OCI-LY7 (cell line): ENCODE measurements at regions not wholly inside any gene's neighbourhood (a gene's known extent, or its start where the extent isn't known, plus 50 kb on each side); places are given as distances from the start of the nearest gene placed in this dataset.

ENCODE experiments used
- BruUV-seq: library from RNA; stranded (reverse); fragments of 400-500 nt; replicated peaks from 2 replicates; lab custom pipeline; 2021; lab: Mats Ljungman, UMichigan
- CTCF ChIA-PET: fragments of 300-600 bp; sonication (Branson Sonifier 250); formaldehyde crosslinking; loops from one replicate; lab custom pipeline; 2022; ENCODE audit warnings: antibody characterized with exemption; ENCODE audit not compliant: unreplicated experiment; lab: Charles Lee
- POLR2A ChIA-PET: fragments of 300-600 bp; sonication (Branson Sonifier 250); formaldehyde crosslinking; loops from one replicate; lab custom pipeline; 2022; ENCODE audit warnings: antibody characterized with exemption; lab: Charles Lee
- DNase-seq: peaks from one replicate; pipeline ENCODE4 v3.0.0-alpha.2; 2015; ENCODE audit warnings: low spot score
- H2AFZ ChIP-seq: fragments of 200-600 bp; sonication (generic), shearing (Covaris generic); 2 replicates; pipeline ENCODE4 v1.6.1; 2014; ENCODE audit warnings: mild to moderate bottlenecking, antibody characterized with exemption, low read length, moderate library complexity
- H3K27ac ChIP-seq: fragments of 200-600 bp; sonication (generic); 2 replicates; pipeline ENCODE4 v1.5.1; 2014; ENCODE audit warnings: mixed run types, low read depth, mild to moderate bottlenecking, moderate library complexity, low read length, inconsistent platforms; ENCODE audit not compliant: poor library complexity, severe bottlenecking
- H3K36me3 ChIP-seq: fragments of 200-600 bp; sonication (generic); 2 replicates; pipeline ENCODE4 v1.6.1; 2014; ENCODE audit warnings: mild to moderate bottlenecking, antibody characterized with exemption, low read length, moderate library complexity, mixed read lengths; ENCODE audit not compliant: insufficient read depth
- H3K4me1 ChIP-seq: fragments of 200-600 bp; sonication (generic); 2 replicates; pipeline ENCODE4 v1.5.1; 2014; ENCODE audit warnings: mild to moderate bottlenecking, low read length; ENCODE audit not compliant: insufficient read depth, poor library complexity, severe bottlenecking
- H3K4me2 ChIP-seq: fragments of 200-600 bp; sonication (generic); 2 replicates; pipeline ENCODE4 v1.6.1; 2014; ENCODE audit warnings: mild to moderate bottlenecking, low read length
- H3K4me3 ChIP-seq: fragments of 200-600 bp; sonication (generic); 2 replicates; pipeline ENCODE4 v1.5.1; 2014; ENCODE audit warnings: mild to moderate bottlenecking, low read depth, low read length; ENCODE audit not compliant: poor library complexity, severe bottlenecking
- H3K79me2 ChIP-seq: fragments of 200-600 bp; sonication (generic); 2 replicates; pipeline ENCODE4 v1.6.1; 2016; ENCODE audit warnings: low read depth, mild to moderate bottlenecking, low read length, moderate library complexity, mixed read lengths; ENCODE audit not compliant: insufficient read depth
- H3K9me2 ChIP-seq: fragments of 200-600 bp; sonication (generic); 2 replicates; pipeline ENCODE4 v1.6.1; 2016; ENCODE audit warnings: mild to moderate bottlenecking, low read length, mixed read lengths; ENCODE audit not compliant: insufficient read depth
- H3K9me3 ChIP-seq: fragments of 200-600 bp; sonication (generic); 2 replicates; pipeline ENCODE4 v1.6.1; 2014; ENCODE audit warnings: mild to moderate bottlenecking, mixed run types, low read length, mixed read lengths
- H4K20me1 ChIP-seq: fragments of 200-600 bp; sonication (generic); 2 replicates; pipeline ENCODE4 v1.6.1; 2014; ENCODE audit warnings: mild to moderate bottlenecking, antibody characterized with exemption, low read length, moderate library complexity, mixed read lengths; ENCODE audit not compliant: insufficient read depth
- EZH2phosphoT487 ChIP-seq: fragments of 200-600 bp; sonication (generic); IDR thresholded peaks from 2 replicates; pipeline ENCODE4 v1.6.1; 2018; ENCODE audit warnings: low read depth, borderline replicate concordance, mild to moderate bottlenecking, mixed run types, antibody characterized with exemption, low read length, moderate library complexity, mixed read lengths
- intact Hi-C: fragments of 100-400 bp; cut with micrococcal nuclease; formaldehyde crosslinking; loops from one replicate; pipeline ENCODE4 v1.10.0; 2022; ENCODE audit not compliant: unreplicated experiment
- TF ChIP-seq, protein P1 (sequence below): fragments of 200-600 bp; sonication (generic); conservative IDR thresholded peaks from 2 replicates; pipeline ENCODE4 v1.5.1; 2014; ENCODE audit warnings: mild to moderate bottlenecking, antibody characterized with exemption, low read length, moderate library complexity, mixed read lengths

DNA sequence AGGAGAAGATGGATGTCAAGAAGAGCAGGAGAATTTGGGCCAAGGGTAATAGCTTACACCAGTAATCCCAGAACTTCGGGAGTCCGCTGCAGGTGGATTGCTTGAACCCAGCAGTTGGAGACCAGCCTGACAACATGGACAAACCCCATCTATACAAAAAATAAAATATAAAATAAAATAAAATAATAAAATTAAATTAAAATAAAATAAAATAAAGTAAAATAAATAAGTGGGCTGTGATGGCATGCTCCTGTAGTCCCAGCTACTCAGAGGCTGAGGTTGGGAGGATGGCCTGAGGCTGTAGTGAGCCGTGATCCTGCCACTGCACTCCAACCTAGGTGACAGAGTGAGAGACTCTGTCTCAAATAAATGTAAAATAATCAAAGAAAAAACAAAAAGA is 1946.7 kb downstream of the MRPL39 start:
- intact Hi-C loops: no loop called here
- no peaks in the 10 kb centered on the region for H3K4me1 ChIP-seq
- no peak for TF ChIP-seq EZH2phosphoT487
- TF ChIP-seq, protein P1, sequence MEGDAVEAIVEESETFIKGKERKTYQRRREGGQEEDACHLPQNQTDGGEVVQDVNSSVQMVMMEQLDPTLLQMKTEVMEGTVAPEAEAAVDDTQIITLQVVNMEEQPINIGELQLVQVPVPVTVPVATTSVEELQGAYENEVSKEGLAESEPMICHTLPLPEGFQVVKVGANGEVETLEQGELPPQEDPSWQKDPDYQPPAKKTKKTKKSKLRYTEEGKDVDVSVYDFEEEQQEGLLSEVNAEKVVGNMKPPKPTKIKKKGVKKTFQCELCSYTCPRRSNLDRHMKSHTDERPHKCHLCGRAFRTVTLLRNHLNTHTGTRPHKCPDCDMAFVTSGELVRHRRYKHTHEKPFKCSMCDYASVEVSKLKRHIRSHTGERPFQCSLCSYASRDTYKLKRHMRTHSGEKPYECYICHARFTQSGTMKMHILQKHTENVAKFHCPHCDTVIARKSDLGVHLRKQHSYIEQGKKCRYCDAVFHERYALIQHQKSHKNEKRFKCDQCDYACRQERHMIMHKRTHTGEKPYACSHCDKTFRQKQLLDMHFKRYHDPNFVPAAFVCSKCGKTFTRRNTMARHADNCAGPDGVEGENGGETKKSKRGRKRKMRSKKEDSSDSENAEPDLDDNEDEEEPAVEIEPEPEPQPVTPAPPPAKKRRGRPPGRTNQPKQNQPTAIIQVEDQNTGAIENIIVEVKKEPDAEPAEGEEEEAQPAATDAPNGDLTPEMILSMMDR: no peak
- DNase-seq: no peak
- peaks cover 14% of the 10 kb centered on the region for H3K9me3 ChIP-seq
- no TSS peak for BruUV-seq
- no peaks in the 10 kb centered on the region for H4K20me1 ChIP-seq
- no peak overlapping the region for H3K4me3 ChIP-seq
- no peaks in the 10 kb centered on the region for H3K36me3 ChIP-seq
- no peak overlapping the region for H3K27ac ChIP-seq
- POLR2A ChIA-PET: no interaction called here
- H3K4me2 ChIP-seq: no peak overlapping the region
- CTCF ChIA-PET: no interaction called here
- no peaks in the 10 kb centered on the region for H3K79me2 ChIP-seq
- no peak overlapping the region for H2AFZ ChIP-seq
- H3K9me2 ChIP-seq: no peaks in the 10 kb centered on the region

DNA sequence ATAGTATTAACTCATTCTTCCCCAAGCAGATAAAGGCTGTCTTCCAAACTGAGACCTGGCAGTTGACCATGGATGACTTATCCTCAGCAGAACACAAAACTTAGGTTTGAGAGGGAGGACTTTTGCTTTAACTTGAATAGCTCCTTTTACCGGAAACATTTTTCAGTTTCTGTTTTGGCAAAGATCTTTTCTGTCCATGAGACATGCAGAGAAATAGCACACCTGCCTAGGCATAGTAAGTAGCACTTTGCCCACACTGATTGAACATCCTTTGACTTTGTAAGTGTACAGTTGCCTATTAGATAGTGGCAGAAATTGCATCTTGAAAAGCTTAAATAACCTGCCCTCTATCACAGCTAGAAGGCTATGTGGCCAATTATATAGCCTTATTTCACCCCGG is 1962.5 kb downstream of the MRPL39 start:
- Histone ChIP-seq H3K36me3 (no peaks in the 10 kb centered on the region), H3K27ac (no peak overlapping the region), H4K20me1 (no peaks in the 10 kb centered on the region), H3K79me2 (no peaks in the 10 kb centered on the region), H3K9me3 (peaks cover 21% of the 10 kb centered on the region; the same call in 1 of the 2 replicates), H3K9me2 (no peaks in the 10 kb centered on the region), H2AFZ (no peak overlapping the region), H3K4me3 (no peak overlapping the region), H3K4me2 (no peak overlapping the region), H3K4me1 (no peaks in the 10 kb centered on the region)
- BruUV-seq: no TSS peak
- intact Hi-C loops: no loop called here
- CTCF ChIA-PET: no interaction called here
- TF ChIP-seq, protein P1: no peak
- TF ChIP-seq EZH2phosphoT487: no peak
- DNase-seq: no peak
- POLR2A ChIA-PET: interaction anchor here (0.9 to 1.0 kb wide), 2 partner anchors 45 to 50 kb away, joined by 3 to 5 read pairs; no protein-coding TSS in a partner anchor

DNA sequence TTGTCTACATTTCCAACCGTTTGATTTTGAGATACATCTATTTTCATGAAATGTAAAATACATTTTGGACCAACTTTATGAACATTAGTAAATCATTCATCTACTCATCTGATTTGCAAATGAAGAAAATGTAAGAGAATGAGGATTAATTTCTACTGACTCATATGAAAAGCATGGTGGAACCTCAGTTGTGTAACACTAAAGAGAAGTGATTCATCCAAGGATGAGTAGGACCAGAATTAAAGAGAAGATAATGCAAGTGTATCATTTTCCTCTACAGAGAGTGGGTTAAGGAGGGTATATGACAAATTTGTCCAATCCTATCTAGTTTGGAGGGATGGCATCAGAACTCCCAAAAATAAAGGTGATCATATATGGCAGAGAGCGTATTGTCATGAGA is 1967.6 kb downstream of the MRPL39 start:
- no peaks in the 10 kb centered on the region for H3K36me3 ChIP-seq
- H3K79me2 ChIP-seq: no peaks in the 10 kb centered on the region
- POLR2A ChIA-PET: interaction anchor here (0.7 kb wide), 1 partner anchor 23 kb away, joined by 3 read pairs; no protein-coding TSS in a partner anchor
- no peak for TF ChIP-seq EZH2phosphoT487
- TF ChIP-seq, protein P1: no peak
- no peaks in the 10 kb centered on the region for H4K20me1 ChIP-seq
- H3K4me3 ChIP-seq: no peak overlapping the region
- H3K4me1 ChIP-seq: no peaks in the 10 kb centered on the region
- H3K9me3 ChIP-seq: peaks cover 37% of the 10 kb centered on the region; the same call in 1 of the 2 replicates
- DNase-seq: no peak
- no peaks in the 10 kb centered on the region for H3K9me2 ChIP-seq
- H3K4me2 ChIP-seq: no peak overlapping the region
- H2AFZ ChIP-seq: no peak overlapping the region
- intact Hi-C loops: no loop called here
- no peak overlapping the region for H3K27ac ChIP-seq
- CTCF ChIA-PET: no interaction called here
- no TSS peak for BruUV-seq
